ENCODE measurements at regions not wholly inside any gene's neighbourhood (a gene's known extent, or its start where the extent isn't known, plus 50 kb on each side); places are given as distances from the start of the nearest gene placed in this dataset.

GRCh38 chr11:79932612-79933011 lies 491.8 kb upstream of the TENM4 start (continued):
- TF ChIP-seq ZNF816 (CRISPR knock-in tag; IDR thresholded peaks at IDR 0.05; ENCODE audit: borderline replicate concordance) (no peak), PRMT3 (CRISPR knock-in tag; IDR thresholded peaks at IDR 0.05; ENCODE audit: borderline replicate concordance, low read depth) (no peak), HOXA5 (CRISPR knock-in tag; IDR thresholded peaks at IDR 0.05) (no peak), ZNF570 (CRISPR knock-in tag; IDR thresholded peaks at IDR 0.05; ENCODE audit: borderline replicate concordance) (no peak), NKX3-1 (CRISPR knock-in tag; IDR thresholded peaks at IDR 0.05) (no peak), ZNF562 (CRISPR knock-in tag; IDR thresholded peaks at IDR 0.05; ENCODE audit: borderline replicate concordance) (no peak), ZNF672 (CRISPR knock-in tag; IDR thresholded peaks at IDR 0.05) (no peak)

GRCh38 chr11:79931692-79932091 lies 490.9 kb upstream of the TENM4 start:
- Histone ChIP-seq H3K79me2 (ENCODE audit: insufficient read depth, low read length) (no peaks in the 10 kb centered on the region), H3K4me1 (ENCODE audit: insufficient read depth, low read length) (no peaks in the 10 kb centered on the region), H3K36me3 (replicated peaks in 1 of 2; ENCODE audit: control insufficient read depth in 1 of 2, insufficient read depth in 2 of 2, low read length in 2 of 2) (no peaks in the 10 kb centered on the region), H3K4me3 (replicated peaks in 1 of 3; ENCODE audit: insufficient read depth in 1 of 3, low read depth in 2 of 3, low read length in 3 of 3) (no peak overlapping the region), H3K9me3 (ENCODE audit: low read length) (no peaks in the 10 kb centered on the region), H4K20me1 (ENCODE audit: insufficient read depth, low read length) (no peaks in the 10 kb centered on the region), H2AFZ (ENCODE audit: low read length) (no peak overlapping the region), H3K9ac (ENCODE audit: insufficient read depth, low read depth, low read length) (no peak overlapping the region), H3K27ac (ENCODE audit: extremely low read length, insufficient read depth, low read length) (no peak overlapping the region), H3K4me2 (ENCODE audit: low read depth, low read length) (no peak overlapping the region), H3K27me3 (ENCODE audit: control insufficient read depth in 1 of 2, insufficient read depth in 2 of 2, low read length in 2 of 2) (no peaks in the 10 kb centered on the region)
- ATAC-seq (no peak), FAIRE-seq (no peak), DNase-seq (ENCODE audit: low spot score) (no peak)
- no TSS peak for BruUV-seq (replicated peaks)
- intact Hi-C loops (cut with micrococcal nuclease; ENCODE audit: unreplicated experiment), result no loop called here
- ChIA-PET CTCF (ENCODE audit: low intra/inter-chr PET ratio, low total read pairs) (no interaction called here), POLR2A (no interaction called here)
- 33% methylated on average over 1 of the region's 1 CpG for WGBS (ENCODE audit: low lambda C conversion rate)
- TF ChIP-seq ARID2 (CRISPR knock-in tag; IDR thresholded peaks at IDR 0.05; ENCODE audit: borderline replicate concordance) (no peak), ZFYVE20 (CRISPR knock-in tag; IDR thresholded peaks at IDR 0.05; ENCODE audit: borderline replicate concordance, low read depth) (no peak), ZNF451 (CRISPR knock-in tag; IDR thresholded peaks at IDR 0.05) (no peak), NR2F2 (IDR thresholded peaks at IDR 0.05; ENCODE audit: borderline replicate concordance, low read depth) (no peak), HMGXB3 (CRISPR knock-in tag; IDR thresholded peaks at IDR 0.05; ENCODE audit: borderline replicate concordance) (no peak), ZSCAN5A (CRISPR knock-in tag; IDR thresholded peaks at IDR 0.05; ENCODE audit: borderline replicate concordance) (no peak), NCOA1 (CRISPR knock-in tag; IDR thresholded peaks at IDR 0.05) (no peak), ZNF512B (CRISPR knock-in tag; IDR thresholded peaks at IDR 0.05; ENCODE audit: borderline replicate concordance) (no peak)
- in situ Hi-C loops (cut with HindIII; ENCODE audit: extremely low pct_ligation_motif_present, low pct_unique_long_range_greater_than_20kb), result no loop called here
